ENCODE measurements at regions not wholly inside any gene's neighbourhood (a gene's known extent, or its start where the extent isn't known, plus 50 kb on each side); places are given as distances from the start of the nearest gene placed in this dataset.
A peak's percentile ranks its signal among the peaks of the same experiment; 100 is the strongest.

DNA sequence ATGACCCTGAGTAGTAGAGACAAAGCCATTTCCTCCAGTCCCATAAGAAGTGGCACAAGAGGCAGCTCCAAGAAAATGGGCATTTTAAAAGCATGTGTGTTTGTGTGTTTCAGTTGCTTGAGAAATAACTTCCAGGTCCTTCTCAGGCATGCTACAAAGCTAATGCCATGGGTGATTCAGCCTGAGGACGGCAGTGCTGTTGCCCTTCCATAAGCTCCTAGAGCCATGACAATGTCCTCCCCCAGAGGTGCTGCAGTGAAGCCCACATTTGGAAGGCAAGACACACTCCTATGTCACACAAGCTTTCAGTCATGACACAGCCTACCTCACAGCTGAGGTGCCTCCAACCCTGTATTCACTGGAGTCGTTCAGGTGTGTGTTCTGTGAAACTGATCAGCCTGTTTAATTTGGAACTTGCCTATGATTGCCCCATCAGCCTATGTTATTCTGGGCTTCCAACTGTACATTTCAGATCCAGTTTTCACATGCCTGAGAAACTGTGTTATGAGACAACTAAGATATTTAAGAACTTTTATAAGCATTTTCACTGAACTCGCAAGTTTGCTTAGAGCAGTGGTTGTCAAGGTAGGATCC, 213.6 kb downstream of the FOXO1 start:
- FAIRE-seq = peak; percentile 68
- DNase-seq (ENCODE audit: low read depth) = peak; percentile 74
- H3K27me3 ChIP-seq (ENCODE audit: control insufficient read depth, insufficient read depth, low read length) = no peaks in the 10 kb centered on the region
- no peaks in the 10 kb centered on the region for H3K36me3 ChIP-seq (ENCODE audit: control insufficient read depth, insufficient read depth, low read length)
- no peak overlapping the region for H3K4me3 ChIP-seq (ENCODE audit: low read depth, low read length)
- TF ChIP-seq, protein P1, sequence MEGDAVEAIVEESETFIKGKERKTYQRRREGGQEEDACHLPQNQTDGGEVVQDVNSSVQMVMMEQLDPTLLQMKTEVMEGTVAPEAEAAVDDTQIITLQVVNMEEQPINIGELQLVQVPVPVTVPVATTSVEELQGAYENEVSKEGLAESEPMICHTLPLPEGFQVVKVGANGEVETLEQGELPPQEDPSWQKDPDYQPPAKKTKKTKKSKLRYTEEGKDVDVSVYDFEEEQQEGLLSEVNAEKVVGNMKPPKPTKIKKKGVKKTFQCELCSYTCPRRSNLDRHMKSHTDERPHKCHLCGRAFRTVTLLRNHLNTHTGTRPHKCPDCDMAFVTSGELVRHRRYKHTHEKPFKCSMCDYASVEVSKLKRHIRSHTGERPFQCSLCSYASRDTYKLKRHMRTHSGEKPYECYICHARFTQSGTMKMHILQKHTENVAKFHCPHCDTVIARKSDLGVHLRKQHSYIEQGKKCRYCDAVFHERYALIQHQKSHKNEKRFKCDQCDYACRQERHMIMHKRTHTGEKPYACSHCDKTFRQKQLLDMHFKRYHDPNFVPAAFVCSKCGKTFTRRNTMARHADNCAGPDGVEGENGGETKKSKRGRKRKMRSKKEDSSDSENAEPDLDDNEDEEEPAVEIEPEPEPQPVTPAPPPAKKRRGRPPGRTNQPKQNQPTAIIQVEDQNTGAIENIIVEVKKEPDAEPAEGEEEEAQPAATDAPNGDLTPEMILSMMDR (IDR thresholded peaks at IDR 0.05; ENCODE audit: insufficient read depth, low read length, severe bottlenecking) = no peak

DNA sequence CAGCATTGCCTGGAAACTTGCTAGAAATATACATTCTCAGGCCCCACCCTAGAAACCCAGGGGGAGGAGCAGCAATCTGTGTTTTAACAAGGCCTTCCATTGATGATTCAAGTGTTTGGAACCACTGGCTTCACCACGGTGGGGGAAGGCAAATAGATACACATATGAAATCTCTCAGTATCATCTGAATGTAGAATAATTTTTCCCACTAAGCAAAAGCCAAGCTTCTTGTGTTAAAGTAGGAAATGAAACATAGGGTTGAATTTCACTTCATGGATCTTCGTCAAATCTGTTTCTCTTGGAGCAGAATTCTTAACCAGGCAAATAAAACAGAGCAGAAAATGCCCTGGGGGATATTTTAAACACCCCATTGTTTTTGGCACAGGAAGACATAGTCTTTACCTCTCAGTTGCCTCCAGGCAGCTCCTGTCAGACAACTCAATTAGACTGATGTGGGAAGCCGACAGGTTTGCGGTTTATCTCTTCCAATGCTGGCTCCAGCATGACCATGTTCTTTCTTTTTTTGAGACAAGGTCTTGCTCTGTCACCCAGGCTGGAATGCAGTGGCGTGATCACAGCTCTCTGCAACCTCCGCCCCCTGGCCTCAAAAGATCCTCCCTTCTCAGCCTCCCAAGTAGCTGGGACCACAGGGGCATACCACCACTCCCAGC, 213.0 kb downstream of the FOXO1 start:
- no peaks in the 10 kb centered on the region for H3K36me3 ChIP-seq (ENCODE audit: control insufficient read depth, insufficient read depth, low read length)
- no peak for FAIRE-seq
- peak; percentile 96 for DNase-seq (ENCODE audit: low read depth)
- TF ChIP-seq, protein P1 (IDR thresholded peaks at IDR 0.05; ENCODE audit: insufficient read depth, low read length, severe bottlenecking) = no peak
- no peaks in the 10 kb centered on the region for H3K27me3 ChIP-seq (ENCODE audit: control insufficient read depth, insufficient read depth, low read length)
- no peak overlapping the region for H3K4me3 ChIP-seq (ENCODE audit: low read depth, low read length)

DNA sequence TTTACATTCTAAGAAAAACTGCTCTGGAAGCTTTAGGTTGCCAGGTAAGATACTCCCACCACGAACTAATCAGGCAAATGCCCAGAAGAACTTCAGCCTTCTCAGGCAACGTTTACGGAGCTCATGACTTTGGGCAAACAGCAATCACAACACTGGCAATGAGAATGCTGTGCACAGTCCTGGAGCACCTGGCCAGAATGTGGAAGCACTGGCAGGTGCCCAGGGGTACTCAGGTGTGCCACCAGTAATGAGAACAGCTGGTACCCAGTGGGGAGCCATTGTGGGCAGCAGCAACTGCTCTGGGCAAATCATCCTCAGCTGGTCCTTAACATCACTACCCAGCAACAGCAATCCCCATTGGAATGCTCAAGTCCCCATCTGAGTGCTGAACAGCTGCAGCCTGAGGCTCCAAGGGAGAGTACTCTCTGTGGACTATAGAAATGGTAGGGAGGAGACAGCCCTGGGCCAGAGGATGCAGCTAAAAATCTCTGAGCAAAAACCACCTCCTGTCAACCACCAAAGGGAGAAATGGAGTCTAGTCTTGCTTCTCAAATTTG, 210.0 kb downstream of the FOXO1 start:
- TF ChIP-seq, protein P1 (IDR thresholded peaks at IDR 0.05; ENCODE audit: insufficient read depth, low read length, severe bottlenecking) = no peak
- FAIRE-seq (no peak), DNase-seq (ENCODE audit: low read depth) (no peak)

DNA sequence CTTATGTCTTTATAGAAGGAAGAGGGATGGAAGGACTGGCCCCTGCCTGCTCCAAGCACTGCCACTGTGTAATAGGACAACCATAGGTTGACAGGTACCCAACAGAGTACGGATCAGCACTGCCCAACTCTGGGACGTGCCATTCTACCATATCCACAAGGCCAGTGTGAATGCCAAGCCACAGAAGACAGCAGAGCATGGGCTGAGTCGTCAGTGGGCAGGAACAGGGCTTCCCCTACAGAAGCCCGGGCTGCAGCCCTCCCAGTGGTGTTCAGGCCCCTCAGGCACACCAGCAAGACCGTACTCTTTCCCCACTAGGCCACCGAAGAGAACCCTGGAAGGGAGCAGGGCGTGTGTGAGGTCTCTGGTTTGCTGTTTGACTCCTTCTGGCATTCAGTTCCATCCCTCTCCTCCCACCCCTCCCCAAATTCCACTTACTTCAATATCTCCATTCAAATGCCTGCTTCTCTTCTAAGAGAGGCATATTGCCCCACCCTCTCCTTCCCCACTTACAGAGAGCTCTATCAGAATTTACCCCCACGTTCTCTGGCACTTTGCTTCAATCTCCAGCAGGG, 209.4 kb downstream of the FOXO1 start:
- TF ChIP-seq, protein P1 (IDR thresholded peaks at IDR 0.05; ENCODE audit: insufficient read depth, low read length, severe bottlenecking) = no peak

More for the DNA sequence above, 210.0 kb downstream of the FOXO1 start:
- Histone ChIP-seq H3K36me3 (ENCODE audit: control insufficient read depth, insufficient read depth, low read length) (no peaks in the 10 kb centered on the region), H3K27me3 (ENCODE audit: control insufficient read depth, insufficient read depth, low read length) (no peaks in the 10 kb centered on the region), H3K4me3 (ENCODE audit: low read depth, low read length) (no peak overlapping the region)

DNA sequence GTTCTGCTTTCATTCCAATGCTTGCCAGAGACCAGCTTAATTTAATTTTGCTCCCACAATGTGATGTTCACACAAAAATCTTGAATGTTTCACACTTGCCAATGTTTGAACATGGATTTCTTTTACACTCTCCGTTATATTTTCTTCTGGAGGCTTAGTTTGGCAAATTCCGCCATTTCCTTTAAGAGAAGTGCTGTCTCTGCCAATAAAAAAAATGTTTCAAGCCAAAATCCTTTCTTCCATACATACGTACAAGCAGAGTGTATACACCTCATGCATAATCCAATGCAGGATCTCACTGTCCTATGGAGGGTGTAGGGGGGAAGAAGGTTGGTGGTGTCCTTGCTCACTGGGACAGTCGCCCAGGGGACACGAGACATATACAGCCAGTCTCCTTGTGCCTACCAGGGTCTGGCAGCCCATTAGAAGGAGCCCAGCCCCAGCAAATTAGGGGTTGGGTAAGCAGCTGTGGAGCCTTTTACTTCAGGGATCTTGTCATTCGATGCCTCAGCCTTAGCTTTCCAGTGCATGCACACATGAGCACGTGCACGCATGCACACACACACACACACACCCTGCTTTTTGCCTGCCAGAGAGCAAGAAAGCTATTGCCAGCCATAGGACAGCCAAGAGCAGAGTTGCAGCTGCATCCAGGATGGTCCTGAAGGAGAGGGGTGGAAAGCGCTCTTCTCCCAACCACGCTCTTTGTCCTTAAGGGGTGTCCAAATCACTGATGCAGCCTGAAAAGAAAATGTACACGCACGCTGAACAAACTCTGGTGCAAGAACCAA, 208.3 kb downstream of the FOXO1 start:
- Histone ChIP-seq H3K4me3 (ENCODE audit: low read depth, low read length) (no peak overlapping the region), H3K36me3 (ENCODE audit: control insufficient read depth, insufficient read depth, low read length) (no peaks in the 10 kb centered on the region), H3K27me3 (ENCODE audit: control insufficient read depth, insufficient read depth, low read length) (no peaks in the 10 kb centered on the region)
- DNase-seq (ENCODE audit: low read depth) (no peak), FAIRE-seq (no peak)
- TF ChIP-seq, protein P1 (IDR thresholded peaks at IDR 0.05; ENCODE audit: insufficient read depth, low read length, severe bottlenecking) = no peak

More for the DNA sequence above, 209.4 kb downstream of the FOXO1 start:
- Histone ChIP-seq H3K27me3 (ENCODE audit: control insufficient read depth, insufficient read depth, low read length) (no peaks in the 10 kb centered on the region), H3K36me3 (ENCODE audit: control insufficient read depth, insufficient read depth, low read length) (no peaks in the 10 kb centered on the region), H3K4me3 (ENCODE audit: low read depth, low read length) (no peak overlapping the region)
- DNase-seq (ENCODE audit: low read depth) = no peak
- FAIRE-seq = no peak

All from bronchial epithelial cell (primary cell).